Neuron (in vitro differentiated cells): ENCODE measurements at regions not wholly inside any gene's neighbourhood (a gene's known extent, or its start where the extent isn't known, plus 50 kb on each side); places are given as distances from the start of the nearest gene placed in this dataset.

Experiments
- H2AFZ ChIP-seq: one replicate; pipeline ENCODE4 v1.6.1; 2013; ENCODE audit warnings: low read depth, mild to moderate bottlenecking, inconsistent platforms, low read length, moderate library complexity
- H3K27me3 ChIP-seq: one replicate; pipeline ENCODE4 v1.6.1; 2013; ENCODE audit warnings: low read length; ENCODE audit not compliant: insufficient read depth
- H3K36me3 ChIP-seq: one replicate; pipeline ENCODE4 v1.6.1; 2013; ENCODE audit warnings: low read length; ENCODE audit not compliant: insufficient read depth
- H3K4me1 ChIP-seq: one replicate; pipeline ENCODE4 v1.6.1; 2013; ENCODE audit warnings: low read length; ENCODE audit not compliant: insufficient read depth
- H3K4me3 ChIP-seq: 2 replicates; pipeline ENCODE4 v1.5.1; 2013; ENCODE audit warnings: mild to moderate bottlenecking, low read length, moderate library complexity
- H3K9me3 ChIP-seq: one replicate; pipeline ENCODE4 v1.6.1; 2013; ENCODE audit warnings: low read length

DNA sequence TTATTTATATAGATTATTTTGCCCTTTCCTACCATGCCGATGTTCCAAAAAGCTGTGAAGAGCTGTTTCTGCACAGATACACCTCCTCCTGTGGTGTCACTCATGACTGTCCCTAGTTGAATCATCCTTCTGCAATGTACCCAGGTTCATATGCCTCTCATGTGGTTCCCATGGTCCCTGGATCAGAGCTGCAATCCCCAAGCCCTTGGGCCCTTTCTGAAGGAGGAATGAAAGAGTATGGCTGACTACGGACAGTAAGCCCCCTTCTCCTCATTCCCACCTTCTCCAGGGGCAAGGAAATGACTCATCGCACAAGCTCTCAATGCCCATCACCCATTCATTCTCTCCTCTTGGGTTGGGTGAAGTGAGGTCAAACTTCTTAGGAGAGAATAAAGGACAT, 63.9 kb upstream of the ACVR1 start:
- Histone ChIP-seq H3K27me3 (peaks cover 54% of the 10 kb centered on the region), H3K36me3 (no peaks in the 10 kb centered on the region), H3K9me3 (no peaks in the 10 kb centered on the region), H2AFZ (no peak overlapping the region), H3K4me1 (no peaks in the 10 kb centered on the region), H3K4me3 (no peak overlapping the region)

GRCh38 chr2:157938556-157938955, 62.4 kb upstream of the ACVR1 start:
- H2AFZ ChIP-seq: no peak overlapping the region
- peaks cover 4% of the 10 kb centered on the region for H3K4me1 ChIP-seq
- no peak overlapping the region for H3K4me3 ChIP-seq
- no peaks in the 10 kb centered on the region for H3K36me3 ChIP-seq
- H3K9me3 ChIP-seq: no peaks in the 10 kb centered on the region
- peaks cover 62% of the 10 kb centered on the region for H3K27me3 ChIP-seq

GRCh38 chr2:157936406-157936805, 60.3 kb upstream of the ACVR1 start:
- H2AFZ ChIP-seq: no peak overlapping the region
- peaks cover 59% of the 10 kb centered on the region for H3K27me3 ChIP-seq
- H3K36me3 ChIP-seq: no peaks in the 10 kb centered on the region

DNA sequence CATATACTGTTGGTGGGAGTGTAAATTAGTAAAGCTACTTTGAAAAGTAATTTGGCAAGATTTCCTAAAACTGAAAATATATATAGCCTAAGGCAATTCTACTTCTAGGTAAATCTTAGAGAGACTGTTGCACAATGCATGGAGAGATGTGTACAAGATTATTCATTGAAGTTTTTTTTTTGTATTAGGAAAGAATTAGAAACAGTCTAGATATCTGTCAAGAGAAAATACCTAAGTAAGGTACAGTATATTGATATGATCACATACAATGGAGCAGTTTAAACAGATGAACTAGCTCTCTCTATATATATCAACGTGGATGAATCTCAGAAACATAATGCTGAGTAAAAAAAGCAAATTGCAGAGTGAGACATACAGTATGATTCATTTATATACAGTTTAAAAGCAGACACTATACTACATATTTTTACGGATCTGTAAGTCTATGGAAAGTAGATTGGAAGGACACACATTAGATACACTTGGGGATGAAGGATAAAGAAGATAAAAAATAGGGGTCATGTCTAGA, 59.3 kb upstream of the ACVR1 start:
- H3K27me3 ChIP-seq: peaks cover 62% of the 10 kb centered on the region
- no peak overlapping the region for H3K4me3 ChIP-seq
- H3K36me3 ChIP-seq: no peaks in the 10 kb centered on the region
- H3K9me3 ChIP-seq: peaks cover 2% of the 10 kb centered on the region
- peaks cover 16% of the 10 kb centered on the region for H3K4me1 ChIP-seq
- no peak overlapping the region for H2AFZ ChIP-seq

More at GRCh38 chr2:157936406-157936805, 60.3 kb upstream of the ACVR1 start:
- H3K4me3 ChIP-seq: no peak overlapping the region
- H3K9me3 ChIP-seq: no peaks in the 10 kb centered on the region
- peaks cover 16% of the 10 kb centered on the region for H3K4me1 ChIP-seq

- Histone ChIP-seq H3K9me3 (peaks cover 7% of the 10 kb centered on the region), H3K27me3 (peaks cover 68% of the 10 kb centered on the region), H2AFZ (no peak overlapping the region), H3K4me3 (no peak overlapping the region), H3K36me3 (no peaks in the 10 kb centered on the region), H3K4me1 (peaks cover 16% of the 10 kb centered on the region)
Measured at GRCh38 chr2:157934684-157935377, 58.7 kb upstream of the ACVR1 start.

- no peak overlapping the region for H3K4me3 ChIP-seq
- H3K9me3 ChIP-seq: peaks cover 11% of the 10 kb centered on the region
- H3K36me3 ChIP-seq: no peaks in the 10 kb centered on the region
- peaks cover 16% of the 10 kb centered on the region for H3K4me1 ChIP-seq
- H2AFZ ChIP-seq: no peak overlapping the region
- H3K27me3 ChIP-seq: peaks cover 70% of the 10 kb centered on the region
Measured at GRCh38 chr2:157933160-157933920, 57.2 kb upstream of the ACVR1 start.

GRCh38 chr2:157932480-157933159, 56.5 kb upstream of the ACVR1 start:
- Histone ChIP-seq H3K4me1 (peaks cover 16% of the 10 kb centered on the region), H2AFZ (no peak overlapping the region), H3K9me3 (peaks cover 11% of the 10 kb centered on the region), H3K36me3 (no peaks in the 10 kb centered on the region), H3K4me3 (no peak overlapping the region), H3K27me3 (peaks cover 71% of the 10 kb centered on the region)

DNA sequence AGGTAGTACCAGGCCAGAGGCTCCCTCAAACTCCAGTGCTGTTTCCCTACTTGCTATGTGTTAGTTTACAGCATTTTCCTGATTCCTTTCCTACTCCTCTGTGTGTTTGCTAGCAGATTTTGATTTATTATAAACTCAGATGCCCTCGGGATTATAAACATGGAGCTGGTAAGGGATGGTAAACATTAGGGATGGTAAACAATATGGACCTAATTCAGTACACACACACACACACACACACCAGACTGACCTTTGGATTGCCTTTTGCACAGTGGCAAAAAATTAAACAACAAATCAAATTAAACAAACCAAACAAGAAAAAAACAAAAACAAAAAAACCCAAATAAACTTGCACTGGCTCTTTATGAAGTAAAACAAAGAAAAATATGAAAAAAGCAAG, 55.4 kb upstream of the ACVR1 start:
- H3K27me3 ChIP-seq: peaks cover 76% of the 10 kb centered on the region
- H2AFZ ChIP-seq: no peak overlapping the region
- H3K4me1 ChIP-seq: peaks cover 16% of the 10 kb centered on the region
- H3K9me3 ChIP-seq: peaks cover 11% of the 10 kb centered on the region
- no peak overlapping the region for H3K4me3 ChIP-seq
- no peaks in the 10 kb centered on the region for H3K36me3 ChIP-seq

- Histone ChIP-seq H3K9me3 (peaks cover 11% of the 10 kb centered on the region), H3K27me3 (peaks cover 68% of the 10 kb centered on the region), H2AFZ (no peak overlapping the region)
Measured at GRCh38 chr2:157930728-157931127, 54.6 kb upstream of the ACVR1 start.

DNA sequence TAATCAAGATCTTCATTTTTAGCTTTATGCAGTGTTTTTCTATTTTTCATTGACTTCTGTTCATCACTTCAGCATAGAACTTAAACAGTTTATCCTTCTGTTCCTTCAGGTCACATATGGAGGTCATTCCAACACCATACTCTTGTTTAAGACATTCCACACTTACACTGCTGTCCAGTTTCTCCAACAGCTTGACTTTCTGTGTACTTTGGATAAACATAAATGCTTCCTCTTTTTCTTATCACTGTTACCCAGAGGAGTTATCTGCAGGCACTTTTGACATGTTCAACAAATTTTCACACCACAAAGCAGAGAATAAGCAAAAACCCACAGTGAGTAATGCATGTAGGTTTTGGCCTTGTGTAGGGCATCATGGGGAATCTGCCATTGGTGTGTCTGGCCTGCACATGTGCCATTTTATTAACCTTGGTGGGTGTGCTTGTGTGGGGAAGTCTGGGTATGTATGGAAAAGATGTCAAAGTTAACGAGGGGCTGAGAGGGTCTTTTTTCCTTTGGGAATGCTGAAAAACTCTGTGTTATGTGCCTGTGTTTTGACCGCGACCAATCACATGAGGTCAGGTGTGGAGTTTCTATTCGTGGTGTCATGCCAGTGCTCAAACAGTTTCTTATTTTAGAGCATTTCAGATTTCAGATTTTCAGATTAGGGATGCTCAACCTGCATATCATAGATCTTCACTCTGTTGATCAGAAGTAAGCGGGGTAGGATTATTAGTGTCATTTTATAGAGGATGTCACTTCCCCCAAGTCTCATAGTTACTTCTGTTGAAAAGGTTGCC, 53.9 kb upstream of the ACVR1 start:
- peaks cover 67% of the 10 kb centered on the region for H3K27me3 ChIP-seq

More at GRCh38 chr2:157930728-157931127, 54.6 kb upstream of the ACVR1 start:
- no peaks in the 10 kb centered on the region for H3K36me3 ChIP-seq
- no peak overlapping the region for H3K4me3 ChIP-seq
- H3K4me1 ChIP-seq: peaks cover 16% of the 10 kb centered on the region

DNA sequence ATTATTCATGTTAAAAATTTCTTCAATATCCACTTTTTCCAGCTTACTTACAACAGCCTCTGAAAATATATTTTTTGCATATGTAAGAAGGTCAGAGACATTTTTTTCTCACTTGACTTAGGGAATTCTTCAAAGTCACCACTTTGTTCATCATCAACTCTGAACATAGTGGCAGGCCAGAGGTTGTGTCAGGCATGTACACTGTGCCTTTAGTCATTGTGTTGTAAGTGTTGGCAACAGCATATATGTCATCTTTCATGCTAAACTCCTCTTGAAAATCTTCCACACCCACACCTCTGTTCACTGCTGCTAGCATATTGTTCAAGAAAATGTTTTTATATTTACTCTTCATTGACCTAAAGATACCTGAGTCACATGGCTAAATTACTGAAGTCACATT, 52.2 kb upstream of the ACVR1 start:
- no peak overlapping the region for H2AFZ ChIP-seq
- H3K4me3 ChIP-seq: no peak overlapping the region
- peaks cover 70% of the 10 kb centered on the region for H3K27me3 ChIP-seq
- peaks cover 11% of the 10 kb centered on the region for H3K9me3 ChIP-seq
- peaks cover 10% of the 10 kb centered on the region for H3K4me1 ChIP-seq
- H3K36me3 ChIP-seq: no peaks in the 10 kb centered on the region

More for the DNA sequence above, 53.9 kb upstream of the ACVR1 start:
- Histone ChIP-seq H2AFZ (no peak overlapping the region), H3K9me3 (peaks cover 11% of the 10 kb centered on the region), H3K4me3 (no peak overlapping the region), H3K36me3 (no peaks in the 10 kb centered on the region), H3K4me1 (peaks cover 16% of the 10 kb centered on the region)

GRCh38 chr2:157927155-157927554, 51.0 kb upstream of the ACVR1 start:
- Histone ChIP-seq H3K4me1 (peaks cover under 1% of the 10 kb centered on the region), H2AFZ (no peak overlapping the region), H3K4me3 (no peak overlapping the region), H3K36me3 (no peaks in the 10 kb centered on the region), H3K9me3 (peaks cover 11% of the 10 kb centered on the region), H3K27me3 (peaks cover 73% of the 10 kb centered on the region)
